GM12878 (cell line): ENCODE measurements at regions not wholly inside any gene's neighbourhood (a gene's known extent, or its start where the extent isn't known, plus 50 kb on each side); places are given as distances from the start of the nearest gene placed in this dataset.

Source experiments
- ATAC-seq: fragments of 200-7000 bp; cut with Tn5 transposase; 3 replicates; pipeline ENCODE4 v1.9.1; 2020; ENCODE audit warnings: mild to moderate bottlenecking, moderate library complexity
- BruUV-seq: library from RNA; stranded (reverse); fragments of 400-500 nt; replicated peaks from 2 replicates; lab custom pipeline; 2021; lab: Mats Ljungman, UMichigan
- CTCF ChIA-PET: fragments of 300-600 bp; sonication (Branson Sonifier 250); formaldehyde crosslinking; extraction: SDS; loops from one replicate; lab custom pipeline; 2021; ENCODE audit warnings: inconsistent platforms; lab: Yijun Ruan, JAX
- POLR2A ChIA-PET: fragments of 350-600 bp; formaldehyde crosslinking; extraction: SDS; loops from one replicate; lab custom pipeline; 2021; ENCODE audit warnings: inconsistent platforms; lab: Charles Lee
- RAD21 ChIA-PET: fragments of 300-600 bp; sonication (Branson Sonifier 250); formaldehyde crosslinking; loops from one replicate; lab custom pipeline; 2023; ENCODE audit warnings: antibody characterized with exemption; ENCODE audit not compliant: unreplicated experiment; lab: Charles Lee
- SMC1A ChIA-PET: fragments of 300-600 bp; sonication (Branson Sonifier 250); formaldehyde crosslinking; loops from one replicate; lab custom pipeline; 2023; ENCODE audit not compliant: unreplicated experiment, uncharacterized antibody; lab: Charles Lee
- DNase-seq: peaks from one replicate; pipeline ENCODE4 v3.0.0-alpha.2; 2011; ENCODE audit warnings: low read depth, low spot score
- FAIRE-seq: peaks from 3 replicates; lab custom pipeline; 2011; peaks lifted over from hg19 to GRCh38; lab: Jason Lieb, UNC
- H2AFZ ChIP-seq: 2 replicates; pipeline ENCODE4 v1.6.0; 2011; ENCODE audit warnings: low read depth, low read length, control low read depth; ENCODE audit not compliant: control insufficient read depth
- H3K27ac ChIP-seq: 2 replicates; pipeline ENCODE4 v1.5.1; 2011; ENCODE audit warnings: control low read depth; ENCODE audit not compliant: control insufficient read depth, insufficient read depth
- H3K27me3 ChIP-seq, 2 experiments: replicated peaks in 1 of 2; 2 replicates each; pipeline versions ENCODE4 v1.6.0 to v1.6.1; 2011; ENCODE audit warnings: low read length in 1 of 2; ENCODE audit not compliant: control insufficient read depth in 2 of 2, insufficient read depth in 2 of 2
- H3K36me3 ChIP-seq, 2 experiments: 2 replicates each; pipeline ENCODE4 v1.5.1; 2011; ENCODE audit warnings: low read length in 1 of 2; ENCODE audit not compliant: control insufficient read depth in 2 of 2, insufficient read depth in 2 of 2
- H3K4me1 ChIP-seq: 2 replicates; pipeline ENCODE4 v1.6.1; 2011; ENCODE audit warnings: mild to moderate bottlenecking, low read length, moderate library complexity, mixed read lengths; ENCODE audit not compliant: control insufficient read depth, insufficient read depth
- H3K4me2 ChIP-seq: 2 replicates; pipeline ENCODE4 v1.6.0; 2011; ENCODE audit warnings: control low read depth; ENCODE audit not compliant: control insufficient read depth, insufficient read depth
- H3K4me3 ChIP-seq: fragments of 200-600 bp; sonication (generic); 2 replicates; pipeline ENCODE4 v1.5.1; 2016
- H3K79me2 ChIP-seq: 2 replicates; pipeline ENCODE4 v1.6.0; 2011; ENCODE audit warnings: low read length; ENCODE audit not compliant: control insufficient read depth, insufficient read depth
- H3K9ac ChIP-seq: 2 replicates; pipeline ENCODE4 v1.8.0; 2011; ENCODE audit warnings: low read length, control low read depth, mixed read lengths; ENCODE audit not compliant: control insufficient read depth, insufficient read depth
- H3K9me3 ChIP-seq: replicated peaks from 3 replicates; pipeline ENCODE4 v1.5.1; 2011; ENCODE audit warnings: mild to moderate bottlenecking, low read length; ENCODE audit not compliant: control insufficient read depth, insufficient read depth
- H4K20me1 ChIP-seq: 2 replicates; pipeline ENCODE4 v1.6.0; 2011; ENCODE audit not compliant: control insufficient read depth, insufficient read depth
- BCL11A ChIP-seq: IDR thresholded peaks from 2 replicates; pipeline ENCODE4 v1.6.1; 2011; ENCODE audit warnings: low read depth, low read length
- BRCA1 ChIP-seq: IDR thresholded peaks from 2 replicates; pipeline ENCODE4 v1.6.1; 2011; ENCODE audit warnings: low read depth, low read length, improper control_type of control experiment
- CBFB ChIP-seq: IDR thresholded peaks from 2 replicates; pipeline ENCODE4 v1.6.1; 2016; ENCODE audit warnings: antibody characterized with exemption, low read depth
- CREM ChIP-seq: IDR thresholded peaks from 2 replicates; pipeline ENCODE4 v1.6.1; 2014; ENCODE audit warnings: antibody characterized with exemption, low read depth
- MYC ChIP-seq: IDR thresholded peaks from 2 replicates; pipeline ENCODE4 v1.6.1; 2011; ENCODE audit warnings: mild to moderate bottlenecking, low read length, moderate library complexity, inconsistent platforms; ENCODE audit not compliant: insufficient read depth, insufficient replicate concordance, insufficient read length, severe bottlenecking
- NRF1 ChIP-seq: conservative IDR thresholded peaks from 2 replicates; pipeline ENCODE4 v1.6.1; 2011; ENCODE audit warnings: mild to moderate bottlenecking, low read depth, low read length, improper control_type of control experiment
- STAT3 ChIP-seq: IDR thresholded peaks from 2 replicates; pipeline ENCODE4 v1.6.1; 2011; ENCODE audit warnings: low read depth, low read length, improper control_type of control experiment
- TCF12 ChIP-seq: IDR thresholded peaks from 2 replicates; pipeline ENCODE4 v1.6.1; 2011; ENCODE audit warnings: low read depth, mild to moderate bottlenecking, low read length
- TCF3 ChIP-seq: IDR thresholded peaks from 2 replicates; pipeline ENCODE4 v1.6.1; 2012; ENCODE audit warnings: low read depth, mild to moderate bottlenecking, low read length, borderline replicate concordance; ENCODE audit not compliant: insufficient read depth
- WRNIP1 ChIP-seq: IDR thresholded peaks from 2 replicates; pipeline ENCODE4 v1.6.1; 2011; ENCODE audit warnings: low read depth, low read length, improper control_type of control experiment, borderline replicate concordance
- YBX1 ChIP-seq: fragments of 450-650 bp; IDR thresholded peaks from 2 replicates; pipeline ENCODE4 v1.6.1; 2016; ENCODE audit warnings: antibody characterized with exemption
- ZNF207 ChIP-seq: fragments of 450-650 bp; IDR thresholded peaks from 2 replicates; pipeline ENCODE4 v1.6.1; 2014; ENCODE audit warnings: antibody characterized with exemption, mild to moderate bottlenecking, borderline replicate concordance
- WGBS: methylation state at CpG from one replicate; pipeline ENCODE4 v1.1.6; 2016; ENCODE audit warnings: low lambda C conversion rate; ENCODE audit not compliant: insufficient replicate concordance, insufficient coverage; ENCODE audit errors: missing lambda C conversion rate; 5-methylcytosine and 5-hydroxymethylcytosine counted together
- in situ Hi-C: fragments of 300-500 bp; cut with MboI; formaldehyde crosslinking; loops from 9 replicates; pipeline ENCODE4 v1.14.3; 2018; ENCODE audit warnings: mixed read lengths
- intact Hi-C: fragments of 100-400 bp; cut with micrococcal nuclease; formaldehyde crosslinking; loops from one replicate; pipeline ENCODE4 v1.14.2; 2022; ENCODE audit not compliant: unreplicated experiment
- TF ChIP-seq, protein P1 (sequence below): fragments of 450-650 bp; IDR thresholded peaks from 2 replicates; pipeline ENCODE4 v1.6.1; 2017; ENCODE audit warnings: mild to moderate bottlenecking, low read depth, inconsistent platforms; ENCODE audit not compliant: poor library complexity, severe bottlenecking
- TF ChIP-seq, protein P2 (sequence below): fragments of 450-650 bp; IDR thresholded peaks from 2 replicates; pipeline ENCODE4 v1.6.1; 2017; ENCODE audit warnings: low read depth, mild to moderate bottlenecking, moderate library complexity

GRCh38 chr9:108664309-108665255, 191.2 kb downstream of the ACTL7B start:
- H3K4me2 ChIP-seq, result no peak overlapping the region
- ChIA-PET POLR2A (no interaction called here), CTCF (no interaction called here), RAD21 (no interaction called here), SMC1A (no interaction called here)
- H3K79me2 ChIP-seq, result no peaks in the 10 kb centered on the region
- no peak overlapping the region for H2AFZ ChIP-seq
- no peak for TF ChIP-seq WRNIP1
- no peak for TF ChIP-seq STAT3
- no peak for TF ChIP-seq CBFB
- TF ChIP-seq CREM, result no peak
- TF ChIP-seq BRCA1, result no peak
- TF ChIP-seq, protein P1, sequence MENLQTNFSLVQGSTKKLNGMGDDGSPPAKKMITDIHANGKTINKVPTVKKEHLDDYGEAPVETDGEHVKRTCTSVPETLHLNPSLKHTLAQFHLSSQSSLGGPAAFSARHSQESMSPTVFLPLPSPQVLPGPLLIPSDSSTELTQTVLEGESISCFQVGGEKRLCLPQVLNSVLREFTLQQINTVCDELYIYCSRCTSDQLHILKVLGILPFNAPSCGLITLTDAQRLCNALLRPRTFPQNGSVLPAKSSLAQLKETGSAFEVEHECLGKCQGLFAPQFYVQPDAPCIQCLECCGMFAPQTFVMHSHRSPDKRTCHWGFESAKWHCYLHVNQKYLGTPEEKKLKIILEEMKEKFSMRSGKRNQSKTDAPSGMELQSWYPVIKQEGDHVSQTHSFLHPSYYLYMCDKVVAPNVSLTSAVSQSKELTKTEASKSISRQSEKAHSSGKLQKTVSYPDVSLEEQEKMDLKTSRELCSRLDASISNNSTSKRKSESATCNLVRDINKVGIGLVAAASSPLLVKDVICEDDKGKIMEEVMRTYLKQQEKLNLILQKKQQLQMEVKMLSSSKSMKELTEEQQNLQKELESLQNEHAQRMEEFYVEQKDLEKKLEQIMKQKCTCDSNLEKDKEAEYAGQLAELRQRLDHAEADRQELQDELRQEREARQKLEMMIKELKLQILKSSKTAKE, result no peak
- no peak for TF ChIP-seq TCF12
- TF ChIP-seq MYC, result no peak
- no peak for TF ChIP-seq TCF3
- TF ChIP-seq, protein P2, sequence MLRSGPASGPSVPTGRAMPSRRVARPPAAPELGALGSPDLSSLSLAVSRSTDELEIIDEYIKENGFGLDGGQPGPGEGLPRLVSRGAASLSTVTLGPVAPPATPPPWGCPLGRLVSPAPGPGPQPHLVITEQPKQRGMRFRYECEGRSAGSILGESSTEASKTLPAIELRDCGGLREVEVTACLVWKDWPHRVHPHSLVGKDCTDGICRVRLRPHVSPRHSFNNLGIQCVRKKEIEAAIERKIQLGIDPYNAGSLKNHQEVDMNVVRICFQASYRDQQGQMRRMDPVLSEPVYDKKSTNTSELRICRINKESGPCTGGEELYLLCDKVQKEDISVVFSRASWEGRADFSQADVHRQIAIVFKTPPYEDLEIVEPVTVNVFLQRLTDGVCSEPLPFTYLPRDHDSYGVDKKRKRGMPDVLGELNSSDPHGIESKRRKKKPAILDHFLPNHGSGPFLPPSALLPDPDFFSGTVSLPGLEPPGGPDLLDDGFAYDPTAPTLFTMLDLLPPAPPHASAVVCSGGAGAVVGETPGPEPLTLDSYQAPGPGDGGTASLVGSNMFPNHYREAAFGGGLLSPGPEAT, result no peak
- TF ChIP-seq ZNF207, result no peak
- no peak for TF ChIP-seq YBX1
- TF ChIP-seq NRF1, result no peak
- TF ChIP-seq BCL11A, result no peak
- no peaks in the 10 kb centered on the region for H3K36me3 ChIP-seq
- H3K9ac ChIP-seq, result no peak overlapping the region
- FAIRE-seq, result no peak
- H3K27ac ChIP-seq, result no peak overlapping the region
- in situ Hi-C loops (no loop called here), intact Hi-C loops (no loop called here)
- no peaks in the 10 kb centered on the region for H3K4me1 ChIP-seq
- 37% methylated on average over 5 of the region's 5 CpGs for WGBS
- BruUV-seq, result no TSS peak
- no peaks in the 10 kb centered on the region for H4K20me1 ChIP-seq
- no peaks in the 10 kb centered on the region for H3K27me3 ChIP-seq
- H3K4me3 ChIP-seq, result no peak overlapping the region
- ATAC-seq, result no peak
- no peak for DNase-seq
- H3K9me3 ChIP-seq, result peaks cover under 1% of the 10 kb centered on the region; the same call in 1 of the 3 replicates
